ENCODE measurements at regions not wholly inside any gene's neighbourhood (a gene's known extent, or its start where the extent isn't known, plus 50 kb on each side); places are given as distances from the start of the nearest gene placed in this dataset.

- no peak for DNase-seq (ENCODE audit: low spot score)
- Histone ChIP-seq H3K9me3 (ENCODE audit: control insufficient read depth in 4 of 4, low read length in 3 of 4) (peaks cover 0 to 9% (median 5%) of the 10 kb centered on the region in 4 donors), H3K9ac (ENCODE audit: low read depth in 1 of 2, low read length in 2 of 2) (no peak overlapping the region), H3K27me3 (ENCODE audit: control insufficient read depth in 4 of 4, insufficient read depth in 4 of 4, low read length in 3 of 4) (no peaks in the 10 kb centered on the region), H3K4me1 (ENCODE audit: control insufficient read depth in 4 of 4, insufficient read depth in 4 of 4, low read length in 3 of 4) (no peaks in the 10 kb centered on the region), H3K27ac (ENCODE audit: low read depth in 1 of 2, low read length in 2 of 2) (no peak overlapping the region), H3K36me3 (ENCODE audit: control insufficient read depth in 4 of 4, insufficient read depth in 3 of 4, low read depth in 1 of 4, low read length in 3 of 4) (no peaks in the 10 kb centered on the region), H3K4me3 (ENCODE audit: low read depth in 1 of 3, low read length in 3 of 3) (no peak overlapping the region)
- 83% methylated on average over 3 of the region's 3 CpGs for WGBS
- no peak for TF ChIP-seq HNF4G (IDR thresholded peaks at IDR 0.05)
- no peak for TF ChIP-seq CTCF (IDR thresholded peaks at IDR 0.05; ENCODE audit: low read depth, low read length, missing input control)
- no peak for TF ChIP-seq FOXA1 (IDR thresholded peaks at IDR 0.05)
- TF ChIP-seq YY1 (IDR thresholded peaks at IDR 0.05), result no peak
- TF ChIP-seq NR2F2 (IDR thresholded peaks at IDR 0.05), result no peak
- TF ChIP-seq RXRA (IDR thresholded peaks at IDR 0.05), result no peak
- no peak for TF ChIP-seq EGR1 (IDR thresholded peaks at IDR 0.05; ENCODE audit: low read depth in 2 of 2)
- TF ChIP-seq REST (IDR thresholded peaks at IDR 0.05), result no peak
- TF ChIP-seq GABPA (IDR thresholded peaks at IDR 0.05 in 1 of 2, conservative IDR thresholded peaks at IDR 0.05 in 1 of 2), result no peak
- no peak for TF ChIP-seq ZBTB33 (IDR thresholded peaks at IDR 0.05)
- TF ChIP-seq SP1 (IDR thresholded peaks at IDR 0.05), result no peak
Observed at GRCh38 chr9:108323615-108324014, 532.2 kb downstream of the ACTL7B start.

- Histone ChIP-seq H3K36me3 (ENCODE audit: control insufficient read depth in 4 of 4, insufficient read depth in 3 of 4, low read depth in 1 of 4, low read length in 3 of 4) (no peaks in the 10 kb centered on the region), H3K27ac (ENCODE audit: low read depth in 1 of 2, low read length in 2 of 2) (no peak overlapping the region), H3K9ac (ENCODE audit: low read depth in 1 of 2, low read length in 2 of 2) (no peak overlapping the region), H3K4me1 (ENCODE audit: control insufficient read depth in 4 of 4, insufficient read depth in 4 of 4, low read length in 3 of 4) (no peaks in the 10 kb centered on the region), H3K4me3 (ENCODE audit: low read depth in 1 of 3, low read length in 3 of 3) (no peak overlapping the region), H3K9me3 (ENCODE audit: control insufficient read depth in 4 of 4, low read length in 3 of 4) (peaks cover 0 to 4% (median 0%) of the 10 kb centered on the region in 4 donors), H3K27me3 (ENCODE audit: control insufficient read depth in 4 of 4, insufficient read depth in 4 of 4, low read length in 3 of 4) (no peaks in the 10 kb centered on the region)
- no peak for DNase-seq (ENCODE audit: low spot score)
- 87% methylated on average over 1 of the region's 1 CpG for WGBS
- TF ChIP-seq HNF4A (conservative IDR thresholded peaks at IDR 0.05) (no peak), ZBTB33 (IDR thresholded peaks at IDR 0.05) (no peak), NR2F2 (IDR thresholded peaks at IDR 0.05) (no peak), HNF4G (IDR thresholded peaks at IDR 0.05) (no peak), EGR1 (IDR thresholded peaks at IDR 0.05; ENCODE audit: low read depth in 2 of 2) (no peak), TAF1 (conservative IDR thresholded peaks at IDR 0.05) (no peak), JUND (IDR thresholded peaks at IDR 0.05) (no peak), ATF3 (IDR thresholded peaks at IDR 0.05) (no peak), SP1 (IDR thresholded peaks at IDR 0.05) (no peak), REST (IDR thresholded peaks at IDR 0.05) (no peak), FOXA2 (IDR thresholded peaks at IDR 0.05) (no peak), MAX (IDR thresholded peaks at IDR 0.05) (no peak)
Observed at GRCh38 chr9:108322326-108323098, 533.3 kb downstream of the ACTL7B start.
